ENCODE measurements at regions not wholly inside any gene's neighbourhood (a gene's known extent, or its start where the extent isn't known, plus 50 kb on each side); places are given as distances from the start of the nearest gene placed in this dataset.

DNA sequence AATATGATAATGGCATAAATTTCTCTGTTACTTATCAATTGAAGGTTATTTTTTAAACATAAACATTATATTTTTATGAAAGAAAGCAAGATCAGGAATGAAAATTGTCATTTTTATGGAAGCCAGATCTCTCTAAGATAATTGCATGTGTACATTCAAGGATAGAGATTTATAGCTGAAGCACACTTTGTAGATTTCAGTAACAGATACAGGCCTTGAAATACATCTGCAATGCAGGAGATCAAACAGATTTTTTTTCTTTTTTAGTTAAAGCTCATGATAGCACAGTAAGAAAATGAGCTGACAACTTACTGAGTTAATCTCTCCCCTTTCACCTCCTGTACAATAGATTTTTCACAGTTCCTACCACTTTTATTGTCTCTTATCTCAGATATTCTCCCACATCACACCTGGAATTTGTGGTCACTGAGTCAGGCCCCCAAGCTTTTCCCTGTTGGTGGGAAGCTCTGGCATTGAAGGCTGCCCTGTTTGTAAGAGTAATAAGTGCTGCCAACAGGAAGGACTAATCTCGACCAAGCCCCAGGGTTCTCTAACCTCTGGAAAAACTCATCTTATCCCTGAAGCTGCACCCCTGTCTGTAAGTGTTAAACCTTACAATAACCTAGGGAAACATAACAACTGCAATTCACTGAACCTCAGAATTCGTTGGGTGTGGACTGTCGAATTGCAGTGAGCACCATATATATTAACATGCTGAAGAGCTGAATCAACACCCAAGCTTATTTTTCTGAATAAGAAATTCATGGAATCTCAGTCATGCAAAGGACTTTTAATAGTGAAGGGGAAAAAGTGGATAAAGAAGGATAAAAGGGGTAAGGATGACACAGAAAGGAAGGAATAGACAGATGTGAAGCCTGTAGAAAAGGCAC lies 599.0 kb downstream of the LMO4 start:
- H3K27me3 Mint-ChIP-seq, result no peaks in the 10 kb centered on the region
- H3K9me3 Mint-ChIP-seq, result peaks cover 9% of the 10 kb centered on the region
- H3K4me1 Mint-ChIP-seq (ENCODE audit: low read depth), result no peaks in the 10 kb centered on the region
- DNase-seq, result no peak
- H3K4me3 Mint-ChIP-seq, result no peak overlapping the region
- H3K36me3 Mint-ChIP-seq (ENCODE audit: low read depth), result no peaks in the 10 kb centered on the region
- H3K27ac Mint-ChIP-seq, result no peak overlapping the region

- no peak overlapping the region for H3K27ac Mint-ChIP-seq
- peaks cover 9% of the 10 kb centered on the region for H3K9me3 Mint-ChIP-seq
- no peaks in the 10 kb centered on the region for H3K27me3 Mint-ChIP-seq
- no peak overlapping the region for H3K4me3 Mint-ChIP-seq
- no peak for DNase-seq
- H3K4me1 Mint-ChIP-seq (ENCODE audit: low read depth), result no peaks in the 10 kb centered on the region
- no peaks in the 10 kb centered on the region for H3K36me3 Mint-ChIP-seq (ENCODE audit: low read depth)
These were observed 599.9 kb downstream of the LMO4 start for GRCh38 chr1:87928623-87929022.

- Mint-ChIP-seq H3K4me3 (no peak overlapping the region), H3K36me3 (ENCODE audit: low read depth) (no peaks in the 10 kb centered on the region), H3K9me3 (peaks cover 9% of the 10 kb centered on the region), H3K4me1 (ENCODE audit: low read depth) (no peaks in the 10 kb centered on the region), H3K27me3 (no peaks in the 10 kb centered on the region), H3K27ac (no peak overlapping the region)
- DNase-seq, result no peak
These were observed 601.2 kb downstream of the LMO4 start for GRCh38 chr1:87929906-87930305.

DNA sequence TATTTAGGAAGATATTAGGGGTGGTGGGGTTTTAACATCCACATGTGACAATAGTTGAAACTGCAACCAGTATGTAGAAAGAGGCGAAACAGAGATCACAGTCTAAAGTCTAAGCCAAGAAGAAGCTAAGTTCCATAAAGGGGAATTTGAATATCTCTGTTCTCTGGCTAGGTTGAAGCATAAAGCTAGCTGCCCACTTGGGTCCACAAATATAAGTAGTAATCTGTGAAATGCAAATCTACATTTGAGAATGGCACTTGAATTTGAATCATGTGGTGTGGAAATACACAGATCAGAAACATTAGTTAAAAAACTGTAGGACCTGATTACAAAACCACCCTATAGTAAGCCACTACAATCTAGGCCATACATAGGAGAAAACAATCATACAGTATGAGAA lies 602.1 kb downstream of the LMO4 start:
- H3K27ac Mint-ChIP-seq, result no peak overlapping the region
- no peak for DNase-seq
- H3K4me3 Mint-ChIP-seq, result no peak overlapping the region
- H3K27me3 Mint-ChIP-seq, result no peaks in the 10 kb centered on the region
- no peaks in the 10 kb centered on the region for H3K36me3 Mint-ChIP-seq (ENCODE audit: low read depth)
- peaks cover 9% of the 10 kb centered on the region for H3K9me3 Mint-ChIP-seq
- H3K4me1 Mint-ChIP-seq (ENCODE audit: low read depth), result no peaks in the 10 kb centered on the region

- H3K9me3 Mint-ChIP-seq, result peaks cover 9% of the 10 kb centered on the region
- no peaks in the 10 kb centered on the region for H3K36me3 Mint-ChIP-seq (ENCODE audit: low read depth)
- no peak overlapping the region for H3K27ac Mint-ChIP-seq
- H3K4me1 Mint-ChIP-seq (ENCODE audit: low read depth), result no peaks in the 10 kb centered on the region
- DNase-seq, result no peak
- no peaks in the 10 kb centered on the region for H3K27me3 Mint-ChIP-seq
- no peak overlapping the region for H3K4me3 Mint-ChIP-seq
These were observed 604.5 kb downstream of the LMO4 start for GRCh38 chr1:87933171-87933570.

DNA sequence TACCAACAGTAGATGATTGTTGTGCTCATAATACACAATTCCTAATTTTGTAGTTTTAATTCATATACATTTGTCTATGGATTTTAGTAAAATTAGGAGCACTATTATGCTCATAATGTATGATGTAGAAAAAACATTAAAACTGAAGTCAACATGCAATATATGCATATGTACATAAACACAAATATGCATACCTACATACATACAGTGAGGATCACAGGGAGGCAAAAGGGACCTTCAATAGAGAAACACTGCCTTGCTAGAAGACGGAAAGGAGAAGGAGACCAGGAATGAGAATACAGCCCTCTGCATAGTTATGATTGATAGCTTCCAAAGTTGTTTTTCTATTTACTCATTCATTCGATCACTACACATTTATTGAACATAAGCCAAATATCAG lies 606.5 kb downstream of the LMO4 start:
- H3K27ac Mint-ChIP-seq, result no peak overlapping the region
- no peaks in the 10 kb centered on the region for H3K36me3 Mint-ChIP-seq (ENCODE audit: low read depth)
- H3K9me3 Mint-ChIP-seq, result peaks cover 9% of the 10 kb centered on the region
- no peaks in the 10 kb centered on the region for H3K4me1 Mint-ChIP-seq (ENCODE audit: low read depth)
- no peak overlapping the region for H3K4me3 Mint-ChIP-seq
- no peak for DNase-seq
- no peaks in the 10 kb centered on the region for H3K27me3 Mint-ChIP-seq

GRCh38 chr1:87937831-87938395 lies 609.2 kb downstream of the LMO4 start:
- H3K36me3 Mint-ChIP-seq (ENCODE audit: low read depth), result no peaks in the 10 kb centered on the region
- no peak overlapping the region for H3K27ac Mint-ChIP-seq
- no peaks in the 10 kb centered on the region for H3K4me1 Mint-ChIP-seq (ENCODE audit: low read depth)
- H3K4me3 Mint-ChIP-seq, result no peak overlapping the region
- no peaks in the 10 kb centered on the region for H3K9me3 Mint-ChIP-seq
- no peaks in the 10 kb centered on the region for H3K27me3 Mint-ChIP-seq
- DNase-seq, result no peak

DNA sequence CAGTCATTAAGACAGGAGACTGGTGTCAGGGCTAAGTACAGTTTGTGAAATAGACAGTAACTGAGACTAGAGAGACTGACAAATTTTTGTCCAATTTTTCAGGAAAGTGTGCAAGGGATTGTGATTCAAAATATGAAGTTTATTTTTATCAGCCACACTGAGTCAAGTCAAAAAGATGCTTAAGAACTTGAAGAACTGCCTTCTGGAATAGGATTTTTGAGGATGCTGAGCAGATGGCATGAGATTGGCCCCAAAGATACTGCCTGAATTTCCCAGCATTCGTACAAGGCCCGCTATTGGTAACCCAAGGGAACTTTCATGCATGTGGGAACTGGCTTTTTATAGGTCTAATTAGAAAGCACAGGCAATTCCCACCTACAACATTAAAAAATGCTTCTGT lies 610.0 kb downstream of the LMO4 start:
- DNase-seq, result no peak
- Mint-ChIP-seq H3K27ac (no peak overlapping the region), H3K36me3 (ENCODE audit: low read depth) (no peaks in the 10 kb centered on the region), H3K4me1 (ENCODE audit: low read depth) (no peaks in the 10 kb centered on the region), H3K27me3 (no peaks in the 10 kb centered on the region), H3K4me3 (no peak overlapping the region), H3K9me3 (no peaks in the 10 kb centered on the region)

- DNase-seq, result no peak
- no peaks in the 10 kb centered on the region for H3K36me3 Mint-ChIP-seq (ENCODE audit: low read depth)
- H3K9me3 Mint-ChIP-seq, result no peaks in the 10 kb centered on the region
- H3K4me1 Mint-ChIP-seq (ENCODE audit: low read depth), result no peaks in the 10 kb centered on the region
- no peaks in the 10 kb centered on the region for H3K27me3 Mint-ChIP-seq
- H3K27ac Mint-ChIP-seq, result no peak overlapping the region
- no peak overlapping the region for H3K4me3 Mint-ChIP-seq
These were observed 610.8 kb downstream of the LMO4 start for GRCh38 chr1:87939444-87939843.

DNA sequence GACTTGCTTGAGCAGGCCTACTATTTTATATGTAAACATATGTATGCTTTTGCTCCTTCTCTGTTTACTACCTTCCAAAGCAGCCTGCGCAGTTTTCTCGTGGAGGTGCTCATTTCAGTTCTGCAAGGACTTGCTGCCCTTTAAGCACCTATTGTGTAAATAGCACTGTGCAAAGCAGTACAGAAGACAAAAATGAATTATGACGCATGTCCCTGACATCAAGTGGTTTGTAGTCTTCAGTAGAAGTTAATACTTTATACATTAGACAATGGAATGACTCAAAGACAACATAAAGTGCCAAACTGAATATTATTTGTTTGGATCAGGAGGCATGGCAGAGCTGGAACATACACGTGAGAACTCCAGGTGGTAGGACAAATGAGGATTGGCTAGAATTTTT lies 611.7 kb downstream of the LMO4 start:
- Mint-ChIP-seq H3K9me3 (no peaks in the 10 kb centered on the region), H3K4me3 (no peak overlapping the region), H3K36me3 (ENCODE audit: low read depth) (no peaks in the 10 kb centered on the region), H3K27me3 (no peaks in the 10 kb centered on the region), H3K27ac (no peak overlapping the region), H3K4me1 (ENCODE audit: low read depth) (no peaks in the 10 kb centered on the region)
- DNase-seq, result no peak

DNA sequence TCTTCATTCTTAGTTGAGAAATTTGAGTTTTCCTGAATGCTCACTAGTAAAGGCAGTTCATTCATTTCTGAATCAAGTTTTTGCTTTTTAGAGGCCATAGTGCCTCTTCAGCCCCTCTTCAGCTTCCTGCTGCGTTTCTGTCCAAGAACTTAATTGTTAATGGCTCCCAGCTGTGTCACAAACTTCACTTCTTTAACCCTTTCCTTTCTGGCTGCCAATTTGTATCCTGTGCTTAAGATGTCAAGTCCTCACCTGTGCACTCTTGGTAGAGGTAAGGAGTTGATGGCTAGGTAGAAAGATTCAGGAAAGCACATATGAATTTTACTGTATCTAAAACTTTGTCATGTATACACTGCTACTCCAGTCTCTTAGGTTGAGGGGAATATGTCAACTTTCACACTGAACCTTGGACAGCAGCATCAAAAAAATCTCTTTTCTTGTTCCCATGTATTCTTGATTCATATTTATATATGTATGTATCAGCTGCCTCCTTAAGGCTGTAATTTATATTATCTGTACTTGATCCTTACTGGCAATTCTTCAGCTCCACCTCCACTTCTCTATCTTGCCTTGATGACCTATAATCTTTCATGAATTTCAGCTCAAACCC lies 612.8 kb downstream of the LMO4 start:
- Mint-ChIP-seq H3K9me3 (no peaks in the 10 kb centered on the region), H3K27me3 (no peaks in the 10 kb centered on the region), H3K36me3 (ENCODE audit: low read depth) (no peaks in the 10 kb centered on the region), H3K4me3 (no peak overlapping the region), H3K27ac (no peak overlapping the region), H3K4me1 (ENCODE audit: low read depth) (no peaks in the 10 kb centered on the region)
- no peak for DNase-seq

DNA sequence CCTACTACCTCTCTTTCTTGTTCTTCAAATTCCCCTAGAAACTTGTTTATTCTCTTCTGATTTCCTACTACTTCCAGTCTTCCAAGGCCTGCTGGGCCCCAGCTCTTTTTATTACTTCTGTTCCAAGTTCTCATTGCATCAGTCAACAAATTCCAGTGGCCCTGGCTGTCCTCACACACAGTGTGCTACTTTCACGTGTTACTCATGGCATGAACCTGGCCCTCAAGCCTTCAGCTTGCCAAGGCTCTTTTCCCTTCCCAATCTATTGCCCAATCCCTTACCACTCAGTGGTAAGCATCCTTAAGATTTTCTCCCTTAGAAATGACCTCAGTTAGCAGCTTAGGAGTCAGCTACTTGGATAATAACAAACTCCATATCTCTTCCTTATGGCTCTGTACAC lies 613.5 kb downstream of the LMO4 start:
- Mint-ChIP-seq H3K9me3 (no peaks in the 10 kb centered on the region), H3K27me3 (no peaks in the 10 kb centered on the region), H3K4me1 (ENCODE audit: low read depth) (no peaks in the 10 kb centered on the region), H3K27ac (no peak overlapping the region), H3K36me3 (ENCODE audit: low read depth) (no peaks in the 10 kb centered on the region), H3K4me3 (no peak overlapping the region)
- DNase-seq, result no peak

- Mint-ChIP-seq H3K9me3 (no peaks in the 10 kb centered on the region), H3K27ac (no peak overlapping the region), H3K36me3 (ENCODE audit: low read depth) (no peaks in the 10 kb centered on the region), H3K27me3 (peaks cover 17% of the 10 kb centered on the region), H3K4me3 (no peak overlapping the region), H3K4me1 (ENCODE audit: low read depth) (no peaks in the 10 kb centered on the region)
- no peak for DNase-seq
These were observed 621.0 kb downstream of the LMO4 start for GRCh38 chr1:87949711-87950110.

GRCh38 chr1:87950369-87950768 lies 621.7 kb downstream of the LMO4 start:
- H3K27ac Mint-ChIP-seq, result no peak overlapping the region
- no peak for DNase-seq

DNA sequence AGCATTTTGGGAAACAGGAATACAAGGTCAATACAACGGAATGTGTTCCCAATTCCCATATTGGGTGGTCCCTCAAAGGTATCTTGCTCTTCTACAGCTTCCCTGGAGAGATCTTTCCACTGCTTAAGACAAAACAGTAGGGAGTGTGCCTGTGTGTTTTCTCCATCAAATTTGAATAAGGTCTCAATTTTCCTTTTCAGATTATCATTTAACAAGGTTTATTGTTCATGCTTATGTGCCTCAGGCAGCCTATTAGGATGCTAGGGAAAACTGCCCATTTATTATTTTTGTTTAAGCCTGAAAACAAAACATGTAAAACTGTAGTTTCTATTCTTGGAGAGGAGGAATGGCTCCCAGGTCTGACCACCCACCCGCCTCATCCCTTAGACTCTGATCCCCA lies 622.7 kb downstream of the LMO4 start:
- Mint-ChIP-seq H3K27ac (no peak overlapping the region), H3K27me3 (peaks cover 21% of the 10 kb centered on the region), H3K36me3 (ENCODE audit: low read depth) (no peaks in the 10 kb centered on the region), H3K9me3 (no peaks in the 10 kb centered on the region), H3K4me3 (no peak overlapping the region), H3K4me1 (ENCODE audit: low read depth) (no peaks in the 10 kb centered on the region)
- no peak for DNase-seq

More at GRCh38 chr1:87950369-87950768, 621.7 kb downstream of the LMO4 start:
- no peaks in the 10 kb centered on the region for H3K36me3 Mint-ChIP-seq (ENCODE audit: low read depth)
- H3K9me3 Mint-ChIP-seq, result no peaks in the 10 kb centered on the region
- H3K4me1 Mint-ChIP-seq (ENCODE audit: low read depth), result no peaks in the 10 kb centered on the region
- H3K27me3 Mint-ChIP-seq, result peaks cover 17% of the 10 kb centered on the region
- H3K4me3 Mint-ChIP-seq, result no peak overlapping the region
